ENCODE measurements at regions not wholly inside any gene's neighbourhood (a gene's known extent, or its start where the extent isn't known, plus 50 kb on each side); places are given as distances from the start of the nearest gene placed in this dataset.

DNA sequence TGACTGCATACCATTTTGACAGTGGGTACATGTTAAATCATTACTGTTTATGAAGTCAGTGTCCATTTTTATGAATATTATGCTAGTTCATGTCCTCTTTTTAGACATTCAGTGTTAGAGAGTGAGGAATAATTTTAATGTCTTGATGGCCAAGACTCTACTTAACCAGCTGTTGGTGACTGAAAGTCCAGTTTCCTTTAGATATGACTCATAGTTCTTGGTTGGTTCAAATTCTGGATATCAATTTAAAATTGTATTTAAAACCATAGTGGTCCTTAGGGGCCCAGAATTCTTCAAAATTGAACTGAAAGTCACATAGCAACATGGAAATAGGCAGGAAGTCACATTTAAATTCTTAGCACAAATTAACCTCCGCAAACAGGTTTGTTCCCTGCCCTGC lies 196.5 kb upstream of the PRPS1L1 start:
- Histone ChIP-seq H3K9me3 (replicated peaks; ENCODE audit: control insufficient read depth, insufficient read depth, low read length) (no peaks in the 10 kb centered on the region), H3K36me3 (ENCODE audit: control insufficient read depth in 2 of 2, insufficient read depth in 2 of 2, low read length in 1 of 2) (no peaks in the 10 kb centered on the region), H3K27me3 (replicated peaks in 1 of 2; ENCODE audit: control insufficient read depth in 2 of 2, insufficient read depth in 2 of 2, low read length in 1 of 2) (no peaks in the 10 kb centered on the region), H3K27ac (ENCODE audit: control insufficient read depth, insufficient read depth) (no peak overlapping the region), H3K4me1 (ENCODE audit: control insufficient read depth, insufficient read depth, low read length) (no peaks in the 10 kb centered on the region), H3K4me2 (ENCODE audit: control insufficient read depth, insufficient read depth) (no peak overlapping the region), H3K79me2 (ENCODE audit: control insufficient read depth, insufficient read depth, low read length) (no peaks in the 10 kb centered on the region), H4K20me1 (ENCODE audit: control insufficient read depth, insufficient read depth) (no peaks in the 10 kb centered on the region), H2AFZ (ENCODE audit: control insufficient read depth, low read depth, low read length) (no peak overlapping the region), H3K9ac (ENCODE audit: control insufficient read depth, insufficient read depth, low read length) (no peak overlapping the region), H3K4me3 (no peak overlapping the region)
- TF ChIP-seq TCF3 (IDR thresholded peaks at IDR 0.05; ENCODE audit: borderline replicate concordance, insufficient read depth, low read depth, low read length): no peak
- TF ChIP-seq NFYB (IDR thresholded peaks at IDR 0.05; ENCODE audit: insufficient read depth, low read depth, low read length): no peak
- no peak for TF ChIP-seq BCLAF1 (IDR thresholded peaks at IDR 0.05)
- TF ChIP-seq MTA3 (IDR thresholded peaks at IDR 0.05; ENCODE audit: borderline replicate concordance, low read length): no peak
- TF ChIP-seq POU2F2 (IDR thresholded peaks at IDR 0.05; ENCODE audit: borderline replicate concordance, low read depth, low read length): no peak
- no peak for TF ChIP-seq NFIC (IDR thresholded peaks at IDR 0.05; ENCODE audit: low read depth, low read length)
- TF ChIP-seq GABPA (IDR thresholded peaks at IDR 0.05; ENCODE audit: low read depth): no peak
- no peak for TF ChIP-seq POLR2AphosphoS2 (IDR thresholded peaks at IDR 0.05; ENCODE audit: low read depth, low read length)
- TF ChIP-seq ESRRA (IDR thresholded peaks at IDR 0.05; ENCODE audit: low read length): no peak
- TF ChIP-seq RCOR1 (conservative IDR thresholded peaks at IDR 0.05; ENCODE audit: low read depth, low read length): no peak
- TF ChIP-seq STAT1 (conservative IDR thresholded peaks at IDR 0.05): no peak
- no peak for TF ChIP-seq KLF5 (IDR thresholded peaks at IDR 0.05; ENCODE audit: partially characterized antibody)
- TF ChIP-seq ZNF274 (IDR thresholded peaks at IDR 0.05; ENCODE audit: insufficient read depth, insufficient read length): no peak
- TF ChIP-seq FOS (IDR thresholded peaks at IDR 0.05; ENCODE audit: borderline replicate concordance, extremely low read depth, insufficient read length): no peak
- TF ChIP-seq NBN (IDR thresholded peaks at IDR 0.05): no peak
- TF ChIP-seq CREB1 (IDR thresholded peaks at IDR 0.05; ENCODE audit: low read depth): no peak
- TF ChIP-seq, protein P1, sequence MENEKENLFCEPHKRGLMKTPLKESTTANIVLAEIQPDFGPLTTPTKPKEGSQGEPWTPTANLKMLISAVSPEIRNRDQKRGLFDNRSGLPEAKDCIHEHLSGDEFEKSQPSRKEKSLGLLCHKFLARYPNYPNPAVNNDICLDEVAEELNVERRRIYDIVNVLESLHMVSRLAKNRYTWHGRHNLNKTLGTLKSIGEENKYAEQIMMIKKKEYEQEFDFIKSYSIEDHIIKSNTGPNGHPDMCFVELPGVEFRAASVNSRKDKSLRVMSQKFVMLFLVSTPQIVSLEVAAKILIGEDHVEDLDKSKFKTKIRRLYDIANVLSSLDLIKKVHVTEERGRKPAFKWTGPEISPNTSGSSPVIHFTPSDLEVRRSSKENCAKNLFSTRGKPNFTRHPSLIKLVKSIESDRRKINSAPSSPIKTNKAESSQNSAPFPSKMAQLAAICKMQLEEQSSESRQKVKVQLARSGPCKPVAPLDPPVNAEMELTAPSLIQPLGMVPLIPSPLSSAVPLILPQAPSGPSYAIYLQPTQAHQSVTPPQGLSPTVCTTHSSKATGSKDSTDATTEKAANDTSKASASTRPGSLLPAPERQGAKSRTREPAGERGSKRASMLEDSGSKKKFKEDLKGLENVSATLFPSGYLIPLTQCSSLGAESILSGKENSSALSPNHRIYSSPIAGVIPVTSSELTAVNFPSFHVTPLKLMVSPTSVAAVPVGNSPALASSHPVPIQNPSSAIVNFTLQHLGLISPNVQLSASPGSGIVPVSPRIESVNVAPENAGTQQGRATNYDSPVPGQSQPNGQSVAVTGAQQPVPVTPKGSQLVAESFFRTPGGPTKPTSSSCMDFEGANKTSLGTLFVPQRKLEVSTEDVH (IDR thresholded peaks at IDR 0.05; ENCODE audit: low read depth, partially characterized antibody): no peak
- no peak for TF ChIP-seq CHD4 (IDR thresholded peaks at IDR 0.05)
- RAD21 ChIA-PET (ENCODE audit: unreplicated experiment): interaction anchor here (0.6 kb wide), 1 partner anchor 33 kb away, joined by 3 read pairs; no protein-coding TSS in a partner anchor
- in situ Hi-C loops (cut with MboI) (no loop called here), intact Hi-C loops (cut with micrococcal nuclease; ENCODE audit: unreplicated experiment) (no loop called here)
- DNase-seq (ENCODE audit: low read depth, low spot score) (no peak), FAIRE-seq (no peak), ATAC-seq (no peak)
- CTCF ChIA-PET: no interaction called here
- WGBS (ENCODE audit: insufficient coverage, insufficient replicate concordance, low lambda C conversion rate, missing lambda C conversion rate): 0% methylated on average over 1 of the region's 1 CpG
- POLR2A ChIA-PET: no interaction called here
- BruUV-seq (replicated peaks): no TSS peak
- SMC1A ChIA-PET (ENCODE audit: uncharacterized antibody, unreplicated experiment): no interaction called here
